LNCAP (cell line): ENCODE measurements at regions not wholly inside any gene's neighbourhood (a gene's known extent, or its start where the extent isn't known, plus 50 kb on each side); places are given as distances from the start of the nearest gene placed in this dataset.

Experiments
- TF ChIP-seq, protein P1 (sequence below): fragments of 450-650 bp; IDR thresholded peaks from 2 replicates; pipeline ENCODE4 v1.5.1; 2017; ENCODE audit warnings: mild to moderate bottlenecking

- TF ChIP-seq, protein P1, sequence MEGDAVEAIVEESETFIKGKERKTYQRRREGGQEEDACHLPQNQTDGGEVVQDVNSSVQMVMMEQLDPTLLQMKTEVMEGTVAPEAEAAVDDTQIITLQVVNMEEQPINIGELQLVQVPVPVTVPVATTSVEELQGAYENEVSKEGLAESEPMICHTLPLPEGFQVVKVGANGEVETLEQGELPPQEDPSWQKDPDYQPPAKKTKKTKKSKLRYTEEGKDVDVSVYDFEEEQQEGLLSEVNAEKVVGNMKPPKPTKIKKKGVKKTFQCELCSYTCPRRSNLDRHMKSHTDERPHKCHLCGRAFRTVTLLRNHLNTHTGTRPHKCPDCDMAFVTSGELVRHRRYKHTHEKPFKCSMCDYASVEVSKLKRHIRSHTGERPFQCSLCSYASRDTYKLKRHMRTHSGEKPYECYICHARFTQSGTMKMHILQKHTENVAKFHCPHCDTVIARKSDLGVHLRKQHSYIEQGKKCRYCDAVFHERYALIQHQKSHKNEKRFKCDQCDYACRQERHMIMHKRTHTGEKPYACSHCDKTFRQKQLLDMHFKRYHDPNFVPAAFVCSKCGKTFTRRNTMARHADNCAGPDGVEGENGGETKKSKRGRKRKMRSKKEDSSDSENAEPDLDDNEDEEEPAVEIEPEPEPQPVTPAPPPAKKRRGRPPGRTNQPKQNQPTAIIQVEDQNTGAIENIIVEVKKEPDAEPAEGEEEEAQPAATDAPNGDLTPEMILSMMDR = no peak
Measured at GRCh38 chr4:11201256-11201655, 227.4 kb downstream of the HS3ST1 start.

DNA sequence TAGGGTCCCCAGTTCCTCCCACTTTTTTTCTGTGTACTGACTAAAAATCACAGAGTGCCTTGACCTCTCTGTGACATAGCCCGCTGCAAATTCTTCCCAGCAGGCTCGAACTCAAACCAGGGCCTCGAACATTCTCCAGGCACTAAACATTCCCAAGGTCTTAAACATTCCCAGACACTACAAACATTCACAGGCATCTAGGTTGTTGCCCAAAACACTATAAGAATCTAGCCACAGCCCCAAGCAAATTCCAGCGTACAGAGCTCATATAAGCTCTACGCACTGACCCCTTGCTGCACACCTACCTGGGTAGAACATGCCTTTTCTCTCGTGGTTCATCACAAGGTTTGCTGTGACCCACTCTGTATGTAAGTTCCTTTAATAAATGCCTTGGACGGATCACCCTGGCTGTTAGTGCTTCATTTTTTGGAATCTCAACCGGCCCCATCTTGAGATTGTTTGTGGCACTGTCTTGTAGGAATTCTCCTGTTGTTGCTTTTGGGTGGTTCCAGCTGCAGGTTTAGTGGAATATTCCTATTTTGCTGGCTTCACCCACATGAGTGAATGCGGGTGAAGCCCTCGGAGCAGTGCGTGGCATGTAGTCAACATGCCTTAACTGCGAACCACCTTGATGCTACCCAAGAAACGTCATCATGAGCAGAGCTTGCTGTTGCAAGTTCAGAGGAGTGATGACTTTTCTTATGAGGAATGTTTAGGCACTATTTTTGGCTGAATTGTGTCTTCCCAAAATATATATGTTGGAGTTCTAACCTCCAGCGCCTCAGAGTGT, 230.0 kb downstream of the HS3ST1 start:
- TF ChIP-seq, protein P1 = no peak

GRCh38 chr4:11197631-11198341, 230.9 kb downstream of the HS3ST1 start:
- TF ChIP-seq, protein P1 = no peak

- TF ChIP-seq, protein P1 = no peak
Measured at GRCh38 chr4:11196927-11197522, 231.7 kb downstream of the HS3ST1 start.

GRCh38 chr4:11194431-11194830, 234.3 kb downstream of the HS3ST1 start:
- TF ChIP-seq, protein P1 = no peak

GRCh38 chr4:11189756-11190155, 238.9 kb downstream of the HS3ST1 start:
- TF ChIP-seq, protein P1 = no peak

DNA sequence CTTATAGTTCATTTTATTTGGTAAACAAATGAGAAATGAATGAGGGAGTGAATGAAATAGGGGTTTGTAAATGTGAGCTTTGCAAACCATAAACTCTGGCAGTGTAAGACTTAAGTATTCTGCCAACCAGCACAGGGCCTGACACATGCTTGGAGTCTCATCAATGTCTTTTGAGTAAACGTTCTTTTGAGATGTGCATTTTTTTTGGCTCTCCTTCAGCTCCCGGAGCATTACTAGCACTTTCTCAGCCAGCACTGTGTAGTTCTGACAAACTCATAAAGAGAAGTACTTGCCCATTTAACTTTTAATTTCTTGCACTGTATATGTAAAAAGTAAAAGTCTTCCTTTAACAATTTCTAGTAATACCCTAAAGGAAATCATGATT, 245.3 kb downstream of the HS3ST1 start:
- TF ChIP-seq, protein P1 = no peak
